ENCODE measurements at regions not wholly inside any gene's neighbourhood (a gene's known extent, or its start where the extent isn't known, plus 50 kb on each side); places are given as distances from the start of the nearest gene placed in this dataset.

DNA sequence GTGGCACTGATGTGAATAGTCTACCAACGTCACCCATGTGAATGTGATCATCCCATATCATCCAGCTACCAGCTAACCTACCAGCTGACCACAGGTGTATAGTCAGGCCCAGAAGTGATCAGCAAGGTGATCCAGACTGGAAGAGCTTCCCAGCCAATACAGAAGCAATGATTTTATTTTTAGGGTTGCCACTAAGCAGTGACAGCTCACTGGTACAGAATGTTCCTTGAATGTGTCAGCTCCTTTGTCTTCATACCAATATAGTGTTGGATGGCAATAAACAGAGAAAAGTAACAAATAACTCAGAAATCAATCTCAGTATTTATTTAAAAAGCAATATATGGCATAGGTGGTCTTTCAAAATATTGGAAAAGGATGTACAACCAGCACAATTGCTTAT is 361.8 kb upstream of the CPEB2 start:
- TF ChIP-seq, protein P1, sequence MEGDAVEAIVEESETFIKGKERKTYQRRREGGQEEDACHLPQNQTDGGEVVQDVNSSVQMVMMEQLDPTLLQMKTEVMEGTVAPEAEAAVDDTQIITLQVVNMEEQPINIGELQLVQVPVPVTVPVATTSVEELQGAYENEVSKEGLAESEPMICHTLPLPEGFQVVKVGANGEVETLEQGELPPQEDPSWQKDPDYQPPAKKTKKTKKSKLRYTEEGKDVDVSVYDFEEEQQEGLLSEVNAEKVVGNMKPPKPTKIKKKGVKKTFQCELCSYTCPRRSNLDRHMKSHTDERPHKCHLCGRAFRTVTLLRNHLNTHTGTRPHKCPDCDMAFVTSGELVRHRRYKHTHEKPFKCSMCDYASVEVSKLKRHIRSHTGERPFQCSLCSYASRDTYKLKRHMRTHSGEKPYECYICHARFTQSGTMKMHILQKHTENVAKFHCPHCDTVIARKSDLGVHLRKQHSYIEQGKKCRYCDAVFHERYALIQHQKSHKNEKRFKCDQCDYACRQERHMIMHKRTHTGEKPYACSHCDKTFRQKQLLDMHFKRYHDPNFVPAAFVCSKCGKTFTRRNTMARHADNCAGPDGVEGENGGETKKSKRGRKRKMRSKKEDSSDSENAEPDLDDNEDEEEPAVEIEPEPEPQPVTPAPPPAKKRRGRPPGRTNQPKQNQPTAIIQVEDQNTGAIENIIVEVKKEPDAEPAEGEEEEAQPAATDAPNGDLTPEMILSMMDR (IDR thresholded peaks at IDR 0.05): no peak
- ATAC-seq (ENCODE audit: low FRiP score) (no peak), DNase-seq (ENCODE audit: low spot score) (no peak)

DNA sequence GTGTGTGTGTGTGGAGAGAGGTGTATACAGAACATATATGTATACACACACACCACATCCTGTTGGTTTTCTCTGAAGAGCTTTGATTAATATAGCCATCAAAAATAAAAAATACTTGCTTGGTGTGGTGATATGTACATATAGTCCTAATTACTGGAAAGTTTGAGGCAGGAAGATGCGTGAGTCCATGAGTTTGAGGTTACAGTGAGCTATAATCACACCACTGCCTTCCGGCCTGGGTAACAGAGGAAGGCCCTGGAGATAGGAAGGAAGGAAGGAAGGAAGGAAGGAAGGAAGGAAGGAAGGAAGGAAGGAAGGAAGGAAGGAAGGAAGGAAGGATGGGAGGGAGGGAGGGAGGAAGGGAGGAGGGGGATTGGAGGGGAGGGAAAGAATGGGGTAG is 360.4 kb upstream of the CPEB2 start:
- DNase-seq (ENCODE audit: low spot score): no peak
- no peak for ATAC-seq (ENCODE audit: low FRiP score)

DNA sequence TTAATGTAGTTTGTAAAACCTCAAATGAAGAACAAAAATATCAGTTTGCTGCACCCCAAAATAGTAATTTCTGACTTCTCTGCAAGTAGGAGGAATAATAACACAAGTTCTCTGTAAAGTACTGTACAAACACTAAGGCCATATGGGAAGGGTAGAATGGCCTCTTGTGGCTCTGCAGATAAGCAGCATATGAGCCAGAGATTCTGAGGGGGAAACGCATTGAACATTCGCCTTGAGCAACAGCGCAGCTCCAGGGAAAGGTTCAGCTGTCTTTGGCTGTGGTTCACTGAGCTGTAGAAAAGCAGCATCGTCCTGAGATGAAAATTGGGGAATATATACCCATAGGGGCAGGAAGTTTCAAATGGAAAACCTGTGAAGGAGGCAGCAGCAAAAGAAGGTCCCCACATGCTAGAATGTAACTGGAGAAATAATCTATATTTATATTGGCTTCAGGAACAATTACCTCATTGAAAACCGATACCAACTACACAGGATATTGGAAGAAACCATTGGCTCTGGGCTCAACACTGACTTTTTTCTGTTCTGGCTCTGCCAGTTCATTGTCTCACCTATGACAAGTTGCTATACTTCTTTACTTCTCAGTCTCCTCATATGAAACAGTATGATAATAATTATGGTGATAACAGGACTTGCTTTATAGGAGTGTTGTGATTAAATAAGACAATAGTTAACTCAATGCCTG is 357.6 kb upstream of the CPEB2 start:
- TF ChIP-seq, protein P1 (IDR thresholded peaks at IDR 0.05): no peak
- no peak for DNase-seq (ENCODE audit: low spot score)

More for the DNA sequence above, 360.4 kb upstream of the CPEB2 start:
- TF ChIP-seq, protein P1 (IDR thresholded peaks at IDR 0.05): no peak

DNA sequence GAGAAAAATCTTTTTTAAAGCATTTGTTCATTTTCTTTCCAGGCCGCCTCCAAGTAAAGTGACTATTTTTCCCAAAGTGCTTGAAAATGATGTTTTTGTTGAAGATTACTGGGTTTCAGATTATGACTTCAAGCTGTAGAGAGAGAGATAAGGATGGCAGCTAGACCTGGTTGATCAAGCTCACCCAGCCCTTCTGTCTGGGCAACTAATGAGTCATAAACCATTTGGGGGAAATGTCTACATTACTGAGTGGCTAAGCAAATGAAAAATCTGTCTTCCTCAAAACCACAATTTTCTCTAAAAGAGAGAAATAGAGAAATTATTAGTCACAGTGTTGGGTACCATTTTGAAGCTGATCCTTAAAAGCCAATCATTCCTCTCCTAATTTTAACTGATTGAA is 355.4 kb upstream of the CPEB2 start:
- no peak for DNase-seq (ENCODE audit: low spot score)

More for the DNA sequence above, 357.6 kb upstream of the CPEB2 start:
- ATAC-seq (ENCODE audit: low FRiP score): no peak

DNA sequence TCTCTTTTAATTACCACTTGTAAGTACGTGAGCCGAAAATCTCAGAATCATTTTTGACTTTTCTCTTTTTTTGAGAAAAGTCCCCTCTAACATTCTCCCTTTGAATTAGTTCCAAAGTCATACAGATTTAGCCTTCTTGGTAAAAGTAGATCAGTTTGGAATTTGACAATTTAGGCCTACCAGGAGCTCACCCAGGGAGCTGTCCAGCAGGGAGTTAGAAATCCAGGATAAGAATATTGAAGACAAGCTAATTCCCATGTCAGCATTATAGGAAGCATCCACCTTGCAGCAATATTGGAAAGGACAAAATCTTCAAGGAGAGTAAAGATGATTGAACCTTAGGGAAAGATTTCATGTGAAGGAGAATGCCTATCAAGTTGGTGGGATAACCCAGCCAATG is 352.2 kb upstream of the CPEB2 start:
- ATAC-seq (ENCODE audit: low FRiP score) (no peak), DNase-seq (ENCODE audit: low spot score) (no peak)
- TF ChIP-seq, protein P1 (IDR thresholded peaks at IDR 0.05): no peak

More for the DNA sequence above, 355.4 kb upstream of the CPEB2 start:
- ATAC-seq (ENCODE audit: low FRiP score): no peak
- TF ChIP-seq, protein P1 (IDR thresholded peaks at IDR 0.05): no peak

DNA sequence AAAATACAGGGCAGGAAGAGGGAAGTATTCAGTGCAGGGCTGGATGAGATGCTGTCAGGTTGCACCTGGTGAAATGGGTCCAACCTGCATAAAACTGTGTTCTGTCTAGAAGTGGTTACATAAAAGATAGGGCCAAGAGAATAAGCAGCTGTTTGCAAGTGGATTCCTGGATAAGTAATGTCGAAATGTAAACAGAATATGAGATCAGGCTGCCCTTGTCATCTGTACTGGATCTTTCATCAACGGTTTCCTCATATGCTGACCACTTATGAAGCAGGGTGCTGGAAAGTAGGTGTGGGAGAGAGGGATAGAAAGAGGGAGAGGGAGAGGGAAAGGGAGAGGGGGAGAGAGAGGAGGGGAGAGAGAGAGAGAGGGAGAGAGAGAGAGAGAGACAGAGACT is 349.8 kb upstream of the CPEB2 start:
- no peak for ATAC-seq (ENCODE audit: low FRiP score)
- TF ChIP-seq, protein P1 (IDR thresholded peaks at IDR 0.05): no peak
- no peak for DNase-seq (ENCODE audit: low spot score)

DNA sequence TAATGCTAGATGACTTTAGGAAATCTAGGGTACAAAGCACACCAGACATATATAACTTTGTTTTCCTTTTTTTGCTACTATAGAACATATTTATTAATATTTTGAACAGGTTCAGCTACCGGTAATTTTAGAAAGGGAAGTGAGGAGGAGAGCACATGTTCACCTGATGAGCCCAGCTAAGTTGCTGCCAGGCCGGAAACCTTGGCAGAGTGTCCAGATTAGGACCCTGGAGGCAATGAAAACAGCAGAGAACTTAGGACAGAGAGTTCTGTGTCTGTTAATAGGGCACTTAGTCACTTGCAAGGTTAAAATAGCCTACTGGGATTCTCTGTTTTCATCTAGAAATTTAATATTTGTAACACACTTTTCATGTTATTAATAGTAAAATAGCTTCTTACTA is 348.9 kb upstream of the CPEB2 start:
- TF ChIP-seq, protein P1 (IDR thresholded peaks at IDR 0.05): no peak
- ATAC-seq (ENCODE audit: low FRiP score) (no peak), DNase-seq (ENCODE audit: low spot score) (no peak)
